Right lobe of liver (tissue), 6 donors: ENCODE measurements at regions not wholly inside any gene's neighbourhood (a gene's known extent, or its start where the extent isn't known, plus 50 kb on each side); places are given as distances from the start of the nearest gene placed in this dataset.

Experiments used
- ATAC-seq, 4 donors: fragments of 200-7000 bp; cut with Tn5 transposase; one replicate each; pipeline ENCODE4 v1.9.1; 2020; ENCODE audit warnings: mild to moderate bottlenecking in 4 of 4, moderate library complexity in 4 of 4
- DNase-seq, 3 donors: peaks; one replicate each; pipeline ENCODE4 v3.0.0-alpha.2; 2020
- H3K27ac ChIP-seq, 3 donors: fragments of 200-600 bp; one replicate each; pipeline ENCODE4 v1.8.0; 2022
- H3K27me3 ChIP-seq, 2 donors: fragments of 200-600 bp; one replicate each; pipeline ENCODE4 v1.8.0; 2022
- H3K36me3 ChIP-seq, 4 donors: fragments of 200-600 bp; sonication (generic) in 1 of 4; one replicate each; pipeline versions ENCODE4 v1.5.1 to v1.8.0; 2017 to 2022; ENCODE audit warnings: control low read depth in 1 of 4
- H3K4me1 ChIP-seq, 4 donors: fragments of 200-600 bp; sonication (generic) in 1 of 4; one replicate each; pipeline versions ENCODE4 v1.5.1 to v1.8.0; 2017 to 2022; ENCODE audit warnings: control low read depth in 1 of 4
- H3K4me3 ChIP-seq, 3 donors: fragments of 200-600 bp; one replicate each; pipeline ENCODE4 v1.8.0; 2022
- H3K9me3 ChIP-seq, 4 donors: fragments of 200-600 bp; sonication (generic) in 1 of 4; one replicate each; pipeline versions ENCODE4 v1.5.1 to v1.8.0; 2017 to 2022; ENCODE audit warnings: control low read depth in 1 of 4
- CTCF ChIP-seq, 4 donors: fragments of 200-600 bp in 3 of 4; fragments of 450-650 bp in 1 of 4; IDR thresholded peaks; one replicate each; pipeline versions ENCODE4 v1.5.1 to v1.8.0; 2016 to 2022; ENCODE audit warnings: antibody characterized with exemption in 4 of 4, mild to moderate bottlenecking in 2 of 4
- POLR2A ChIP-seq: fragments of 450-650 bp; IDR thresholded peaks from one replicate; pipeline ENCODE4 v1.6.1; 2017; ENCODE audit warnings: antibody characterized with exemption, mild to moderate bottlenecking
- WGBS: methylation state at CpG from one replicate; pipeline ENCODE4 v1.1.6; 2018; ENCODE audit warnings: low coverage, low lambda C conversion rate; ENCODE audit not compliant: insufficient coverage; ENCODE audit errors: missing lambda C conversion rate; 5-methylcytosine and 5-hydroxymethylcytosine counted together
- intact Hi-C, 2 donors: fragments of 100-400 bp; cut with DNase I; formaldehyde crosslinking; loops; one replicate each; pipeline versions ENCODE4 v1.11.2 to v1.14.1; 2022
- donor health status: DM: no; HTN: yes; CAD: no.
- donor health status: DM: no; HTN: no; CAD: no.
- donor health status: DM: no; HTN: no; CAD: no.
- donor health status: DM: no; HTN: yes; CAD: no.
- donor health status: DM: no; HTN: yes; CAD: no.

GRCh38 chr3:144821583-144821982 lies 850.0 kb downstream of the DIPK2A start:
- no peak for ATAC-seq
- no peaks in the 10 kb centered on the region for H3K36me3 ChIP-seq
- no peaks in the 10 kb centered on the region for H3K4me1 ChIP-seq
- no peak for DNase-seq
- TF ChIP-seq POLR2A (no peak), CTCF (IDR thresholded peaks at IDR 0.05) (no peak)
- H3K4me3 ChIP-seq, result no peak overlapping the region
- H3K27me3 ChIP-seq, result no peaks in the 10 kb centered on the region
- whole genome bisulfite sequencing, result 41% methylated on average over 1 of the region's 1 CpG
- intact Hi-C loops, result no loop called here
- H3K9me3 ChIP-seq, result no peaks in the 10 kb centered on the region
- no peak overlapping the region for H3K27ac ChIP-seq

- Histone ChIP-seq H3K4me1 (no peaks in the 10 kb centered on the region), H3K36me3 (no peaks in the 10 kb centered on the region), H3K27ac (no peak overlapping the region), H3K27me3 (no peaks in the 10 kb centered on the region), H3K9me3 (no peaks in the 10 kb centered on the region), H3K4me3 (no peak overlapping the region)
- intact Hi-C loops, result no loop called here
- no peak for ATAC-seq
- TF ChIP-seq POLR2A (no peak), CTCF (IDR thresholded peaks at IDR 0.05) (no peak)
- DNase-seq, result no peak
Measured at GRCh38 chr3:144822671-144823070, 851.0 kb downstream of the DIPK2A start.

- intact Hi-C loops, result no loop called here
- H3K27ac ChIP-seq, result no peak overlapping the region
- ATAC-seq, result peak in 3 of 4 donors; percentile 36 to 73 (median 46)
Measured at GRCh38 chr3:144831955-144832716, 860.5 kb downstream of the DIPK2A start.

GRCh38 chr3:144839991-144840390 lies 868.4 kb downstream of the DIPK2A start:
- no peaks in the 10 kb centered on the region for H3K9me3 ChIP-seq
- no peak for DNase-seq
- no peaks in the 10 kb centered on the region for H3K36me3 ChIP-seq
- intact Hi-C loops, result no loop called here
- H3K4me1 ChIP-seq, result no peaks in the 10 kb centered on the region
- ATAC-seq, result no peak
- H3K27ac ChIP-seq, result no peak overlapping the region
- no peaks in the 10 kb centered on the region for H3K27me3 ChIP-seq
- 86% methylated on average over 2 of the region's 2 CpGs for WGBS
- no peak for TF ChIP-seq POLR2A
- TF ChIP-seq CTCF (IDR thresholded peaks at IDR 0.05), result no peak
- no peak overlapping the region for H3K4me3 ChIP-seq

More at GRCh38 chr3:144831955-144832716, 860.5 kb downstream of the DIPK2A start:
- H3K36me3 ChIP-seq, result no peaks in the 10 kb centered on the region
- no peak overlapping the region for H3K4me3 ChIP-seq
- no peaks in the 10 kb centered on the region for H3K27me3 ChIP-seq
- no peak for DNase-seq
- H3K9me3 ChIP-seq, result no peaks in the 10 kb centered on the region
- no peaks in the 10 kb centered on the region for H3K4me1 ChIP-seq
- TF ChIP-seq CTCF (IDR thresholded peaks at IDR 0.05) (no peak), POLR2A (no peak)

GRCh38 chr3:144840866-144841265 lies 869.2 kb downstream of the DIPK2A start:
- Histone ChIP-seq H3K4me1 (no peaks in the 10 kb centered on the region), H3K36me3 (no peaks in the 10 kb centered on the region), H3K27ac (no peak overlapping the region), H3K9me3 (no peaks in the 10 kb centered on the region), H3K4me3 (no peak overlapping the region), H3K27me3 (no peaks in the 10 kb centered on the region)
- ATAC-seq, result no peak
- intact Hi-C loops, result no loop called here
- no peak for TF ChIP-seq POLR2A
- no peak for TF ChIP-seq CTCF (IDR thresholded peaks at IDR 0.05)
- no peak for DNase-seq
- WGBS, result 18% methylated on average over 1 of the region's 1 CpG
